DOHH2 (cell line): ENCODE measurements at regions not wholly inside any gene's neighbourhood (a gene's known extent, or its start where the extent isn't known, plus 50 kb on each side); places are given as distances from the start of the nearest gene placed in this dataset.

ENCODE experiments used
- CTCF ChIP-seq: fragments of 200-600 bp; sonication (generic); IDR thresholded peaks from one replicate; pipeline ENCODE4 v1.5.1; 2014; ENCODE audit warnings: antibody characterized with exemption, mild to moderate bottlenecking, low read depth, low read length; ENCODE audit not compliant: poor library complexity, severe bottlenecking
- EZH2phosphoT487 ChIP-seq: fragments of 200-600 bp; sonication (generic); IDR thresholded peaks from 2 replicates; pipeline ENCODE4 v1.6.1; 2017; ENCODE audit warnings: borderline replicate concordance, mild to moderate bottlenecking, antibody characterized with exemption, low read length, moderate library complexity, mixed read lengths

DNA sequence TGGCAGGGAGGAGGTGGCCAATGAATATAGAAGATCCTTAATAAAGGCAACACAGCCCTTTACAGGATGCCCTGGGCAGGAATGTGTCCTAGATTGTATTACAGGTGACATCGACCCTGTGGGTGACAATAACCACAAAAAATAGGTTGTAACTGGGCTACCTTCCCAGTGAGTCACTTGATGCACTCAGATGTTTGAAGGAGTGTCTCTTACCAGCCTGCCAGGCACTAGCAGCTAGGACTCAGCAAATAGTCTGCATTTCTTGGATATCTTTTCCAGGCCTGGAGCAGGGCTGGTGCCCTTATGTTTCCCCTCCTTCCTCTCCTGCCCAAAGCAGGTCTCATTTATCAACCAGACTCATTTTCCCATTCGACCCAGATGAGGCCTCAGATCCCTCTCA is 50.9 kb upstream of the TMEM164 start:
- TF ChIP-seq CTCF (no peak), EZH2phosphoT487 (no peak)
